ENCODE measurements at regions not wholly inside any gene's neighbourhood (a gene's known extent, or its start where the extent isn't known, plus 50 kb on each side); places are given as distances from the start of the nearest gene placed in this dataset.

DNA sequence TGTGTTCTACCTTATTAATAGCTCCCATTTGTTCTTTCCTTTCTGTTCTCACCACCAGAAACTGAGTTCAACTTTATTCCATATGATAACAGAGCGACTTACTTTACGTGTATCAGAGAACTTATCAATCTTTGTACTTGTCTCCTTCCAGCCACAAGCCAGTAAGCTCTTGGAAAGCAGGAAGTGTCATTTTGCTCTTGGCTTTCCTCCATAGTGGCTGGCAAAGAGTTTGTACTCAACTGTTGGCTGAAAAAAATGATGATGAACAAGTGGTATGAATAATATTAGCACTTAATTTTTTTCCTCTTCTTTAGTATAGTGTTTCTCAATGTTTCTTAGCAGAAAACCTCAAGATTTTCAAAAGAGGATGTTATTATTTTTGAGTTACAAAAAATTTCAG, 182.4 kb upstream of the TOM1L1 start:
- TF ChIP-seq, protein P1, sequence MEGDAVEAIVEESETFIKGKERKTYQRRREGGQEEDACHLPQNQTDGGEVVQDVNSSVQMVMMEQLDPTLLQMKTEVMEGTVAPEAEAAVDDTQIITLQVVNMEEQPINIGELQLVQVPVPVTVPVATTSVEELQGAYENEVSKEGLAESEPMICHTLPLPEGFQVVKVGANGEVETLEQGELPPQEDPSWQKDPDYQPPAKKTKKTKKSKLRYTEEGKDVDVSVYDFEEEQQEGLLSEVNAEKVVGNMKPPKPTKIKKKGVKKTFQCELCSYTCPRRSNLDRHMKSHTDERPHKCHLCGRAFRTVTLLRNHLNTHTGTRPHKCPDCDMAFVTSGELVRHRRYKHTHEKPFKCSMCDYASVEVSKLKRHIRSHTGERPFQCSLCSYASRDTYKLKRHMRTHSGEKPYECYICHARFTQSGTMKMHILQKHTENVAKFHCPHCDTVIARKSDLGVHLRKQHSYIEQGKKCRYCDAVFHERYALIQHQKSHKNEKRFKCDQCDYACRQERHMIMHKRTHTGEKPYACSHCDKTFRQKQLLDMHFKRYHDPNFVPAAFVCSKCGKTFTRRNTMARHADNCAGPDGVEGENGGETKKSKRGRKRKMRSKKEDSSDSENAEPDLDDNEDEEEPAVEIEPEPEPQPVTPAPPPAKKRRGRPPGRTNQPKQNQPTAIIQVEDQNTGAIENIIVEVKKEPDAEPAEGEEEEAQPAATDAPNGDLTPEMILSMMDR (IDR thresholded peaks at IDR 0.05): no peak
- TF ChIP-seq POLR2A (IDR thresholded peaks at IDR 0.05): no peak

Data from heart left ventricle (tissue), 13 donors.